HFFc6 (cell line): ENCODE measurements at regions not wholly inside any gene's neighbourhood (a gene's known extent, or its start where the extent isn't known, plus 50 kb on each side); places are given as distances from the start of the nearest gene placed in this dataset.

Experiments
- DNase-seq: peaks from one replicate; pipeline ENCODE4 v3.0.0-alpha.2; 2018
- H3K27ac Mint-ChIP-seq: 2 replicates; pipeline ENCODE4 v1.8.0; 2020; ENCODE audit warnings: mild to moderate bottlenecking, mixed read lengths
- H3K27me3 Mint-ChIP-seq: 2 replicates; pipeline ENCODE4 v1.8.0; 2021; ENCODE audit warnings: mild to moderate bottlenecking, moderate library complexity, mixed read lengths; ENCODE audit not compliant: insufficient read depth
- H3K36me3 Mint-ChIP-seq: 2 replicates; pipeline ENCODE4 v1.8.0; 2021; ENCODE audit warnings: low read depth, mixed read lengths
- H3K4me1 Mint-ChIP-seq: 2 replicates; pipeline ENCODE4 v1.8.0; 2020; ENCODE audit warnings: low read depth, mixed read lengths
- H3K4me3 Mint-ChIP-seq: 2 replicates; pipeline ENCODE4 v1.8.0; 2020; ENCODE audit warnings: mild to moderate bottlenecking, moderate library complexity, mixed read lengths
- H3K9me3 Mint-ChIP-seq: 2 replicates; pipeline ENCODE4 v1.8.0; 2020; ENCODE audit warnings: mild to moderate bottlenecking, mixed read lengths
- TF ChIP-seq, protein P1 (sequence below): fragments of 200-600 bp; sonication (generic); IDR thresholded peaks from 2 replicates; pipeline ENCODE4 v1.5.0; 2021; ENCODE audit warnings: antibody characterized with exemption, mild to moderate bottlenecking

DNA sequence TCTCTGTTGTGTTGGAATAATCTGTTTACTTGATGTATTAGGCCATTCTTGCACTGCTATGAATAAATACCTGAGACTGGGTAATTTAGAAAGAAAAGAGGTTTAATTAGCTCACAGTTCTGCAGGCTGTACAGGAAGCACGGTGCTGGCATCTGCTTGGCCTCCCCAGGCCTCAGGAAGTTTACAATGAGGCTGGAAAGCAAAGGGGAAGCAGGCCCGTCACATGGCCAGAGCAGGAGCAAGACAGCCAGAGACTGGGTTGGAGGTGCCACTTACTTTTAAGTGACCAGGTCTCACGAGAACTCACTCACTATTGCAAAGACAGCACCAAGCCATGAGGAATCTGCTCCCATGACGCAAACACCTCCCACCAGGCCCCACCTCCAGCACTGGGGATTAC is 50.6 kb upstream of the FUCA2 start:
- no peaks in the 10 kb centered on the region for H3K27me3 Mint-ChIP-seq

More for the DNA sequence above, 50.6 kb upstream of the FUCA2 start:
- TF ChIP-seq, protein P1, sequence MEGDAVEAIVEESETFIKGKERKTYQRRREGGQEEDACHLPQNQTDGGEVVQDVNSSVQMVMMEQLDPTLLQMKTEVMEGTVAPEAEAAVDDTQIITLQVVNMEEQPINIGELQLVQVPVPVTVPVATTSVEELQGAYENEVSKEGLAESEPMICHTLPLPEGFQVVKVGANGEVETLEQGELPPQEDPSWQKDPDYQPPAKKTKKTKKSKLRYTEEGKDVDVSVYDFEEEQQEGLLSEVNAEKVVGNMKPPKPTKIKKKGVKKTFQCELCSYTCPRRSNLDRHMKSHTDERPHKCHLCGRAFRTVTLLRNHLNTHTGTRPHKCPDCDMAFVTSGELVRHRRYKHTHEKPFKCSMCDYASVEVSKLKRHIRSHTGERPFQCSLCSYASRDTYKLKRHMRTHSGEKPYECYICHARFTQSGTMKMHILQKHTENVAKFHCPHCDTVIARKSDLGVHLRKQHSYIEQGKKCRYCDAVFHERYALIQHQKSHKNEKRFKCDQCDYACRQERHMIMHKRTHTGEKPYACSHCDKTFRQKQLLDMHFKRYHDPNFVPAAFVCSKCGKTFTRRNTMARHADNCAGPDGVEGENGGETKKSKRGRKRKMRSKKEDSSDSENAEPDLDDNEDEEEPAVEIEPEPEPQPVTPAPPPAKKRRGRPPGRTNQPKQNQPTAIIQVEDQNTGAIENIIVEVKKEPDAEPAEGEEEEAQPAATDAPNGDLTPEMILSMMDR, result no peak
- Mint-ChIP-seq H3K36me3 (no peaks in the 10 kb centered on the region), H3K27ac (no peak overlapping the region), H3K4me1 (peaks cover 2% of the 10 kb centered on the region), H3K9me3 (no peaks in the 10 kb centered on the region), H3K4me3 (no peak overlapping the region)
- no peak for DNase-seq
